ENCODE measurements at regions not wholly inside any gene's neighbourhood (a gene's known extent, or its start where the extent isn't known, plus 50 kb on each side); places are given as distances from the start of the nearest gene placed in this dataset.

- TF ChIP-seq EZH2 (IDR thresholded peaks at IDR 0.05) (no peak), POLR2AphosphoS5 (IDR thresholded peaks at IDR 0.05; ENCODE audit: borderline replicate concordance, low read depth, low read length) (no peak)
These were observed 1079.8 kb downstream of the RAPGEF2 start for GRCh38 chr4:160182727-160183126.
